ENCODE measurements at regions not wholly inside any gene's neighbourhood (a gene's known extent, or its start where the extent isn't known, plus 50 kb on each side); places are given as distances from the start of the nearest gene placed in this dataset.

DNA sequence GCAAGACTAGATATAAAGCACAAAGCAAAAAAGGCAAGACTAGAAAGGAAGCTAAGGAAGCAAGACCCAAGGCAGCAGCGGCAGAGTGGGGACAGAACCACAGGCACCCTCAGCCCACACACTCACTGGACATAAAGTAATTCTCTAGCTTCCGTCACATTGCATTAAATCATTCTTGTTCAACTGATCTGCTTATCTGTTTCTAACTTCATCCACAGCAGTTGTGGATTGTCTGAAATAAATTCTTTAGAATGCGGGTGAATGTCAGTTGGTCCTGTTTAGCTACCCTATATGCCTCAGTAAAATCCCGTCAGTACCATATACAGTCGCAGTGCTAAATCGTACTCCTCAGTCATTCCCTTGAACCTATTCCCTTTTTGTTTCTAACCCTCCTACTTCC is 183.2 kb upstream of the SLC39A10 start:
- Histone ChIP-seq H3K4me1 (ENCODE audit: control insufficient read depth in 1 of 2, insufficient read depth in 2 of 2, low read depth in 1 of 2, low read length in 1 of 2) (peaks cover 0 to 2% of the 10 kb centered on the region in 2 experiments; a peak in 1 of 4 replicates), H3K27ac (ENCODE audit: low read depth in 2 of 2, low read length in 1 of 2) (no peak overlapping the region), H3K36me3 (replicated peaks in 1 of 2; ENCODE audit: control insufficient read depth in 1 of 2, insufficient read depth in 2 of 2, low read length in 1 of 2) (no peaks in the 10 kb centered on the region), H3K9ac (no peak overlapping the region), H3F3A (replicated peaks; ENCODE audit: insufficient read depth) (peaks cover 20% of the 10 kb centered on the region), H3K4me3 (ENCODE audit: low read depth in 2 of 2, low read length in 1 of 2) (no peak overlapping the region), H3K79me2 (ENCODE audit: insufficient read depth) (no peaks in the 10 kb centered on the region), H3K27me3 (ENCODE audit: insufficient read depth) (no peaks in the 10 kb centered on the region), H3K4me2 (no peak overlapping the region), H2AFZ (ENCODE audit: low read depth) (no peak overlapping the region), H4K20me1 (ENCODE audit: insufficient read depth) (no peaks in the 10 kb centered on the region; the same call in 1 of the 2 replicates), H3K9me2 (no peaks in the 10 kb centered on the region), H3K9me3 (no peaks in the 10 kb centered on the region)
- WGBS (ENCODE audit: low lambda C conversion rate) = 97% methylated on average over 6 of the region's 6 CpGs
- ChIA-PET CTCF (no interaction called here), POLR2A (no interaction called here)
- no peak for DNase-seq
- TF ChIP-seq ELF1 (IDR thresholded peaks at IDR 0.05) = no peak
- no peak for TF ChIP-seq SMC3 (IDR thresholded peaks at IDR 0.05; ENCODE audit: low read depth, low read length)
- TF ChIP-seq RCOR1 (IDR thresholded peaks at IDR 0.05; ENCODE audit: low read length) = no peak
- no peak for TF ChIP-seq YY1 (IDR thresholded peaks at IDR 0.05; ENCODE audit: low read depth)
- TF ChIP-seq TEAD4 (IDR thresholded peaks at IDR 0.05; ENCODE audit: borderline replicate concordance, insufficient read depth) = no peak
- TF ChIP-seq NRF1 (IDR thresholded peaks at IDR 0.05; ENCODE audit: low read depth, low read length) = no peak
- no peak for TF ChIP-seq JUND (IDR thresholded peaks at IDR 0.05)
- no peak for TF ChIP-seq FOXJ3 (CRISPR knock-in tag; IDR thresholded peaks at IDR 0.05)
- TF ChIP-seq GATA2 (CRISPR knock-in tag; IDR thresholded peaks at IDR 0.05) = no peak
- no peak for TF ChIP-seq EP300 (IDR thresholded peaks at IDR 0.05; ENCODE audit: borderline replicate concordance in 1 of 2, low read depth in 1 of 2, low read length in 1 of 2)
- TF ChIP-seq, protein P1, sequence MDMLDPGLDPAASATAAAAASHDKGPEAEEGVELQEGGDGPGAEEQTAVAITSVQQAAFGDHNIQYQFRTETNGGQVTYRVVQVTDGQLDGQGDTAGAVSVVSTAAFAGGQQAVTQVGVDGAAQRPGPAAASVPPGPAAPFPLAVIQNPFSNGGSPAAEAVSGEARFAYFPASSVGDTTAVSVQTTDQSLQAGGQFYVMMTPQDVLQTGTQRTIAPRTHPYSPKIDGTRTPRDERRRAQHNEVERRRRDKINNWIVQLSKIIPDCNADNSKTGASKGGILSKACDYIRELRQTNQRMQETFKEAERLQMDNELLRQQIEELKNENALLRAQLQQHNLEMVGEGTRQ (IDR thresholded peaks at IDR 0.05; ENCODE audit: borderline replicate concordance, low read depth, low read length) = no peak
- no peak for TF ChIP-seq FOSL2 (IDR thresholded peaks at IDR 0.05; ENCODE audit: borderline replicate concordance, low read depth)
- no peak for TF ChIP-seq GABPA (IDR thresholded peaks at IDR 0.05; ENCODE audit: low read depth)

DNA sequence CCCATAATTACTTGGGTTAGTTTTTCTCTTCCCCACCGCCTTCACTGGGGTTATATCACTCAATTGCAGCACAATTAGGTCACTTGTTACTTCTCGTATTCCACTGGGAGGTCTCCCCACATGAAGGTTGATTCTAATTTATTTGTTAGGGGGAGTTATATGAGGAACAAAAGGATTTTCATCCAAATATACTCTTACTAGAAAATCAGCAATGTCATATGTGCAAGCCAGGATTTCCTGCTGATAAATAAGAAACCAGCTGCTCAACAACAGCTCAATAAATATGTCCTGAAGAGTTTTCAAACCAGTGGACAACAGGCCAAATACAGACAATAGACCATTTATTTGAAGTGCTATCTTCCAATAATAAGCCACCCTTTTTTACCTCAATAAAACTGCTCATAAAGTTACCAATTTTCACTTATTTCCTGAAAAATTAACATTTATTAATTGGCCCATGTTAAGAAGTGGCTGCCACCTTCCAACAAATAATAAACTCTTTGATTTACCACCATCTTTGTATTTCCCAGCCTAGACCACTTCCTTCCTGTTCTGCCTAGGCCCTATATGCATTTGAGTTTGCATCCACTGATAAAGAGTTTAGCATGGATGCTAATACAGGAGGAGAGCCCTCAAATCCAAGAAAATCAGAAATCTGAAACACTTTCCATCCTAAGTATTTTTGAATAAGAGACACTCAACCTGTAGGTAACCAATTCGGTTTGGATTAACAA is 184.4 kb upstream of the SLC39A10 start:
- WGBS (ENCODE audit: low lambda C conversion rate) = 85% methylated on average over 3 of the region's 3 CpGs
- H3K36me3 ChIP-seq (replicated peaks in 1 of 2; ENCODE audit: control insufficient read depth in 1 of 2, insufficient read depth in 2 of 2, low read length in 1 of 2) = no peaks in the 10 kb centered on the region
- no peak for DNase-seq
- no peak overlapping the region for H3K4me3 ChIP-seq (ENCODE audit: low read depth in 2 of 2, low read length in 1 of 2)
- POLR2A ChIA-PET = no interaction called here
- no peak overlapping the region for H2AFZ ChIP-seq (ENCODE audit: low read depth)
- H4K20me1 ChIP-seq (ENCODE audit: insufficient read depth) = no peaks in the 10 kb centered on the region; the same call in 1 of the 2 replicates
- H3F3A ChIP-seq (replicated peaks; ENCODE audit: insufficient read depth) = peaks cover 13% of the 10 kb centered on the region
- TF ChIP-seq RXRA (IDR thresholded peaks at IDR 0.05; ENCODE audit: borderline replicate concordance, low read depth) = no peak
- no peak for TF ChIP-seq RCOR1 (IDR thresholded peaks at IDR 0.05; ENCODE audit: low read length)
- TF ChIP-seq, protein P2, sequence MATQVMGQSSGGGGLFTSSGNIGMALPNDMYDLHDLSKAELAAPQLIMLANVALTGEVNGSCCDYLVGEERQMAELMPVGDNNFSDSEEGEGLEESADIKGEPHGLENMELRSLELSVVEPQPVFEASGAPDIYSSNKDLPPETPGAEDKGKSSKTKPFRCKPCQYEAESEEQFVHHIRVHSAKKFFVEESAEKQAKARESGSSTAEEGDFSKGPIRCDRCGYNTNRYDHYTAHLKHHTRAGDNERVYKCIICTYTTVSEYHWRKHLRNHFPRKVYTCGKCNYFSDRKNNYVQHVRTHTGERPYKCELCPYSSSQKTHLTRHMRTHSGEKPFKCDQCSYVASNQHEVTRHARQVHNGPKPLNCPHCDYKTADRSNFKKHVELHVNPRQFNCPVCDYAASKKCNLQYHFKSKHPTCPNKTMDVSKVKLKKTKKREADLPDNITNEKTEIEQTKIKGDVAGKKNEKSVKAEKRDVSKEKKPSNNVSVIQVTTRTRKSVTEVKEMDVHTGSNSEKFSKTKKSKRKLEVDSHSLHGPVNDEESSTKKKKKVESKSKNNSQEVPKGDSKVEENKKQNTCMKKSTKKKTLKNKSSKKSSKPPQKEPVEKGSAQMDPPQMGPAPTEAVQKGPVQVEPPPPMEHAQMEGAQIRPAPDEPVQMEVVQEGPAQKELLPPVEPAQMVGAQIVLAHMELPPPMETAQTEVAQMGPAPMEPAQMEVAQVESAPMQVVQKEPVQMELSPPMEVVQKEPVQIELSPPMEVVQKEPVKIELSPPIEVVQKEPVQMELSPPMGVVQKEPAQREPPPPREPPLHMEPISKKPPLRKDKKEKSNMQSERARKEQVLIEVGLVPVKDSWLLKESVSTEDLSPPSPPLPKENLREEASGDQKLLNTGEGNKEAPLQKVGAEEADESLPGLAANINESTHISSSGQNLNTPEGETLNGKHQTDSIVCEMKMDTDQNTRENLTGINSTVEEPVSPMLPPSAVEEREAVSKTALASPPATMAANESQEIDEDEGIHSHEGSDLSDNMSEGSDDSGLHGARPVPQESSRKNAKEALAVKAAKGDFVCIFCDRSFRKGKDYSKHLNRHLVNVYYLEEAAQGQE (IDR thresholded peaks at IDR 0.05; ENCODE audit: low read depth, low read length) = no peak
- TF ChIP-seq EP300 (IDR thresholded peaks at IDR 0.05; ENCODE audit: borderline replicate concordance in 1 of 2, low read depth in 1 of 2, low read length in 1 of 2) = no peak
- no peak for TF ChIP-seq TAF1 (IDR thresholded peaks at IDR 0.05; ENCODE audit: borderline replicate concordance, low read depth, low read length)
- no peak overlapping the region for H3K9ac ChIP-seq
- H3K27ac ChIP-seq (ENCODE audit: low read depth in 2 of 2, low read length in 1 of 2) = no peak overlapping the region
- no peak overlapping the region for H3K4me2 ChIP-seq
- H3K79me2 ChIP-seq (ENCODE audit: insufficient read depth) = no peaks in the 10 kb centered on the region
- no peaks in the 10 kb centered on the region for H3K27me3 ChIP-seq (ENCODE audit: insufficient read depth)
- H3K4me1 ChIP-seq (ENCODE audit: control insufficient read depth in 1 of 2, insufficient read depth in 2 of 2, low read depth in 1 of 2, low read length in 1 of 2) = peaks cover 0 to 2% of the 10 kb centered on the region in 2 experiments; a peak in 1 of 4 replicates
- H3K9me3 ChIP-seq = no peaks in the 10 kb centered on the region
- CTCF ChIA-PET = interaction anchor here (2.5 kb wide), 1 partner anchor 10 kb away, joined by 5 read pairs; no protein-coding TSS in a partner anchor
- no peaks in the 10 kb centered on the region for H3K9me2 ChIP-seq
